ENCODE measurements at regions not wholly inside any gene's neighbourhood (a gene's known extent, or its start where the extent isn't known, plus 50 kb on each side); places are given as distances from the start of the nearest gene placed in this dataset.

GRCh38 chr9:31027678-31028077 is 1356.8 kb upstream of the ACO1 start:
- Histone ChIP-seq H2BK15ac (ENCODE audit: low read depth, low read length) (no peak overlapping the region), H2BK20ac (ENCODE audit: low read depth, low read length, poor library complexity, severe bottlenecking) (no peak overlapping the region), H3K27me3 (ENCODE audit: insufficient read depth, low read length) (no peaks in the 10 kb centered on the region), H3K23ac (ENCODE audit: insufficient read length, low read depth, low read length) (no peak overlapping the region), H2AK5ac (ENCODE audit: insufficient read length, low read length) (no peak overlapping the region), H3K56ac (ENCODE audit: insufficient read length, low read depth, low read length) (no peak overlapping the region), H3T11ph (ENCODE audit: low read length) (no peak overlapping the region), H3K4me1 (ENCODE audit: insufficient read depth, low read length) (peaks cover 4% of the 10 kb centered on the region; the same call in 1 of the 2 replicates), H3K9ac (ENCODE audit: extremely low read depth, insufficient read length, low read length) (no peak overlapping the region), H2BK12ac (ENCODE audit: insufficient read length, low read depth, low read length) (no peak overlapping the region), H2AFZ (ENCODE audit: low read length) (no peak overlapping the region), H4K20me1 (ENCODE audit: control insufficient read depth, insufficient read depth, insufficient read length) (no peaks in the 10 kb centered on the region), H3K27ac (ENCODE audit: insufficient read length, low read depth, low read length) (no peak overlapping the region), H3K79me1 (ENCODE audit: insufficient read depth, low read depth, low read length, poor library complexity, severe bottlenecking) (no peaks in the 10 kb centered on the region), H3K79me2 (ENCODE audit: insufficient read depth, low read length) (no peaks in the 10 kb centered on the region), H2BK120ac (ENCODE audit: low read depth, low read length, poor library complexity, severe bottlenecking) (no peak overlapping the region), H2BK5ac (ENCODE audit: insufficient read length, low read length) (no peak overlapping the region), H3K23me2 (ENCODE audit: insufficient read length, low read depth, low read length, poor library complexity, severe bottlenecking) (peaks cover 4% of the 10 kb centered on the region), H4K91ac (ENCODE audit: insufficient read length, low read depth, low read length) (no peak overlapping the region), H3K14ac (ENCODE audit: insufficient read depth, low read length) (no peak overlapping the region), H3K4me2 (ENCODE audit: insufficient read depth, insufficient read length, low read length) (no peak overlapping the region), H3K18ac (ENCODE audit: insufficient read length, low read depth, low read length) (no peak overlapping the region), H3K9me3 (ENCODE audit: control insufficient read depth, low read depth, low read length) (no peaks in the 10 kb centered on the region), H4K8ac (replicated peaks; ENCODE audit: insufficient read length, low read depth, low read length) (no peak overlapping the region), H4K5ac (ENCODE audit: insufficient read length, low read depth, low read length) (no peak overlapping the region), H3K4ac (ENCODE audit: low read depth, low read length) (no peak overlapping the region)
- no CpG with 5 or more reads among the region's 1 CpG for WGBS (ENCODE audit: extremely low coverage, insufficient read length, low lambda C conversion rate)
- Mint-ChIP-seq H3K27me3 (ENCODE audit: low read depth) (no peaks in the 10 kb centered on the region), H3K4me3 (no peak overlapping the region), H3K27ac (no peak overlapping the region), H3K36me3 (ENCODE audit: insufficient read depth in 1 of 3, low read depth in 3 of 3) (no peaks in the 10 kb centered on the region), H3K4me1 (peaks cover 22 to 24% of the 10 kb centered on the region in 2 experiments), H3K9me3 (no peaks in the 10 kb centered on the region)
- no peak for TF ChIP-seq CTCF (conservative IDR thresholded peaks at IDR 0.05)
- DNase-seq, result no peak

Data from H9 (cell line).